GM21723 (cell line): ENCODE measurements at regions not wholly inside any gene's neighbourhood (a gene's known extent, or its start where the extent isn't known, plus 50 kb on each side); places are given as distances from the start of the nearest gene placed in this dataset.
"Not testable (repeated sequence)": the region's sequence is repeated elsewhere in the genome, so short reads cannot be mapped to it uniquely, and the experiment has no call there.

Experiments
- ATAC-seq: cut with Tn5 transposase; IDR thresholded peaks from one replicate; pipeline ENCODE4 v1.9.1; 2021; ENCODE audit warnings: mild to moderate bottlenecking, moderate library complexity; ENCODE audit not compliant: unreplicated experiment

- no peak for ATAC-seq
Observed at GRCh38 chr14:65153101-65153500, 50.8 kb upstream of the MAX start.

- peak; percentile 73 for ATAC-seq
Observed at GRCh38 chr14:65156568-65157366, 54.5 kb upstream of the MAX start.

GRCh38 chr14:65159281-65160062 is 57.2 kb upstream of the MAX start:
- ATAC-seq: peak; percentile 72

GRCh38 chr14:65160091-65160490 is 57.8 kb upstream of the MAX start:
- ATAC-seq: no peak

DNA sequence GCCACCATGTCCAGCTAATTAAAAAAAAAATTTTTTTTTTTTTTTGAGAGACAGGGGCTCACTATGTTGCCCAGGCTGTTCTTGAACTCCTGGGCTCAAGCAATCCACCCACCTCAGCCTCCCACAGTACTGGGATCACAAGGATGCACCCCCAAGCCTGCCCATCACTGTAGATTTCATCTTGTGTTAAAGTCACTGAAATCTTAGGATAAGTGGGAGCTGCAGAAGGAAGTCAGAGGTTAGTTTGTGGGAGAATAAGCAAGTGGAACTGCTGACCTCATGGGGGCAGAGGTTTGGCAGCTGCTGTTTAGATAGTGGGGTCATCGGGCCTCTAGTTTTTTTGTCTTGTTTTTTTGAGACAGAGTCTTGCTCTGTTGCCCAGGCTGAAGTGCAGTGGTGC is 59.7 kb upstream of the MAX start:
- no peak for ATAC-seq

DNA sequence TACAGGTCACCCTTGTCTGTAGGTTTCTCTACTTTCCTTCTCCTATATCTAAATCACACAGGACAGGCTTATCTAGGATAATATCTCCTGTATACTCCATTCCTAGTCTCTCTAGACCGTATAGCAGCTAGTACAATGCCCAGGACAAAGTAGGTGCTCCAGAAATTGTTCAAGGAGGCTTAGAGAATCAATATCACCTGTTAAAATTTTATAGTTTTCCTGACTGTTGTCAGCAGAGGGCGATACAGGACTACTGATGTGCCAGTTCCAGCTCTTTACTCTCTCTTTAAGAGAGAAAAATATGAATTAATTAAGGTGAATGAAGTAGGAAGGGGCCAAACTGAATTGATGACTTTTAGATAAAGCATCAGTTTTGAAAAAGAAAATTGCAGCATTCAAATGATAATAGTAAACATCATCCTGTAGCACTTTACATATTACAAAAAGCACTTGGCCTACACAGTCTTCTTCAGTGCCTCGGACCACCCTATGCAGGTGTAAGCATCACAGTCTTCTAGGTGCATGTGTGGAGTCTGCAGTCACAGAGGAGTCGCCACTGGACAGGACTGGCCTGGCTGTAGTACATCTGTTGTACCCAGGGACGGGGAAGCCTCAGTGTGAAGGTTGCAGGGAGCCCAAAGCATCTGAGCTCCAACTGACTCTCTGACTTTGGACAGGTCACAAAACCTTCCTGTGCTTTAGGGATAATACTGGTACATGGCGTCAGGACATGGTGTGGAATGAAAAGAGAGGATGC is 61.9 kb upstream of the MAX start:
- no peak for ATAC-seq

DNA sequence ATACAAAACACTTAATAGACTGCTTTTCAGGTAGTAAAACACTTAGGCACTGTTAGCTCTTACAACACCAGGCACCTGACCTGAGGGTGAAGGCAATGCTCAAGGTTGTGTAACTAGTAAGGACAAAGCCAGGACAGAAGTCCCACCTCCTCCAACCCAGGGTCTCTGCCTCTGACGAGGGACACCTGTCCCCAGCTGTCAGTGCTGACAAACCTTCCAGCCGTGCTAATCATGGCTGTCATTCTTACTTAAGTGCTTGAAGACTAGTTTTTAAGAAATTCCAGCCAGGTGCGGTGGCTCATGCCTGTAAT is 62.5 kb upstream of the MAX start:
- ATAC-seq: no peak

- ATAC-seq: no peak
Observed at GRCh38 chr14:65167072-65167645, 64.8 kb upstream of the MAX start.

DNA sequence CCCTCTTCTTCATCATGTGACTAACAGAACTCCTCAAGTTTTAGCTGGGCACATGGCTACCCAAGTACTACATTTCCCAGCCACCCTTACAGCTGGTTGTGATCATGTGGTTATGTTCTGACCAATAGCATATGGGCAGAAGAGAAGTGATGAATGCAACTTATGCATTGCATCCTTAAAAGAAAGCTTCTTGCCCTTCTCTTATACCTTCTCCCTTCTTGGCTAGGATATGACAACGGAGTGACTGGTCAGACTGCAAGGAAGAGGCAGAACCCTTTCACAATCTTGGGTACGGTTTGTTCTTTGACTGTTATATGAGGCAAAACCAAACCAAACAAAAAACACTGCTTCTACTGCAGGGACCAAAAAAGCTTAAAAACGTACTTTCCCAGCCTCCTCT is 66.5 kb upstream of the MAX start:
- no peak for ATAC-seq

DNA sequence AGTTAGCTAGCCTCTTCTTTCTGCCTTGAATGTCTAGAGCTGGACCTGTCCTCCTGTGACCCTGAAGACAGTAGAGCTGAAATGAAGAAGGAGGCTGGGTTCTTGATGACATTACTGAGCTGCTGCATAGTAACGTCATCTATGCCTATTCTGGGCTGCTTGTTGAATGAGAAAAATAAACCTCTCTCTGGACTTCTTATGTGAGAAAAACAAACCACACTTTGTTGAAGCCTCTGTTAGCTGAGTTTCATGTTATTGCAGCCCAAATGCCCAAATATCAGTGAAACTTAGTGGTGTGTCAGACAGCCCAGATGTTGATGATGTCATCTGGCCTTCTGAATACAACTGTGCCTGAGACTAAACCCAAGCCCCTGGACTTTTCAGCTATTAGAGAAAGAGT is 67.0 kb upstream of the MAX start:
- peak; percentile 84 for ATAC-seq

DNA sequence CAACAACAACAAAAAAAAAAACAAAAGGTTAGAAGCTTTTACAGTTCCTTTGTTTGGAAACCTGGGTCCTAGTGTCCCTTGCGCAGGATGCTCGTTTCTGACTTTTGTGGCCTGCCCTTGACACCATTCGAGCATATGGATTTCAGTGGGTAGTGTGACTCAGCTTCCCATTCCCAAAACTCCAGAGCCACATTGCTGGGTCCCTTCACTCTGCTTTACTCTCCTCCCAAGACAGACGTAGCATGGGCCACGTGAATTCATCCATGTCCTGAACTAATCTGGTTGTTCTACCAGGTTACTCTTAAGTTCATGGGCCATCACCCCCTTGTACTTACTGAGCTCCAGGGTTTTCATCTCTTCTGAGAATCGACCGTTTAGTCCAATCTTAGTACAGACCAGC is 68.0 kb upstream of the MAX start:
- no peak for ATAC-seq

GRCh38 chr14:65170768-65171507 is 68.6 kb upstream of the MAX start:
- ATAC-seq: peak; percentile 38

GRCh38 chr14:65173973-65174693 is 71.8 kb upstream of the MAX start:
- no peak for ATAC-seq

DNA sequence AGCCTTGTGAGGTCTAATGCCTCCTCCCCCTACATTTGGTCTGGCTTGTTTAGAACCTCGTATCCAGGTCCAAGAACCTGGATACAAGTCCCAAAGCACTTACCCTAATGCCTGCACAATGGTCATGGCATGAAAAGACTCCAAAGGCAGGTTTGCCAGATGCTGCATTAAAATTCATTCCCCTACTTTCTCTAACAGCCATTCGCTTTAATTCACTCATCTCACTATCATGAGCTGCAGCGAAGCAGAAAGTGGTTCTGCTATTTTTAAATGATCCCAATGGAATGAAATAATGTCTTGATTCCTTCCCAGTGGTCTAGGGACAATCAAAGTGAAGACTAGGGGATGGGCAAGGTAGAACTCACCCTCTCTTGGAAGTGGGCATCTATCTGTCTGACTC is 72.5 kb upstream of the MAX start:
- ATAC-seq: no peak

DNA sequence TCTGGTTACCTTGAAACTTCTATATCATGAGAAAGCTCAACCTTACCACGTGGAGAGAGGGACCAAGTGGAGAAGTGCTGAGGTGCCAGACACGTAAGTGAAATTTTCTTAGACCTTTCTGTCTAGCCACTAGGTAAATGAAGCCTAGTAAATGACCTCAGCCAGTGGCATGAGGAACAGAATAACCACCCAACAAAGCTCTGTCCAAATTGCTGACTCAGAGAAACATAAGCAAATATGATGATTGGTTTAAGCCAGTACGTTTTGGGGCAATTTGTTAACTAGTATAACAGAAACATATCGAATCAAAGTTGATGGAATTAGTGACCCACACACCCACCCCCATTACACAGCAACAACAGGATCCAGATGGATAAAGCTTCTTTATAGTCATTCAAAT is 75.2 kb upstream of the MAX start:
- ATAC-seq: no peak

DNA sequence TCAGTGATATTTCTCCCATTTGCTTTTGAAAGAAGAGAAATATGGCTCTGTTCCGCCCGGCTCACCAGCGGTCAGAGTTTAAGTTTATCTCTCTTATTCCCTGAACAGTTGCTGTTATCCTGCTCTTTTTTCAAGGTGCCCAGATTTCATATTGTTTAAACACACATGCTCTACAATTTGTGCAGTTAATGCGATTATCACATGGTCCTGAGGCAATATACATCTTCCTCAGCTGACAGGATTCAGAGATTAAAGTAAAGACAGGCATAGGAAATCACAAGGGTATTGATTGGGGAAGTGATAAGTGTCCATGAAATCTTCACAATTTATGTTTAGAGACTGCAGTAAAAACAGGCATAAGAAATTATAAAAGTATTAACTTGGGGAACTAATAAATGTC is 76.9 kb upstream of the MAX start:
- not testable (repeated sequence) for ATAC-seq

GRCh38 chr14:65179918-65180724 is 77.8 kb upstream of the MAX start:
- peak; percentile 90 for ATAC-seq

- no peak for ATAC-seq
Observed at GRCh38 chr14:65180725-65181025, 78.4 kb upstream of the MAX start.

GRCh38 chr14:65184032-65184764 is 81.9 kb upstream of the MAX start:
- ATAC-seq: no peak
